CD1c-positive myeloid dendritic cell (primary cell): ENCODE measurements at regions not wholly inside any gene's neighbourhood (a gene's known extent, or its start where the extent isn't known, plus 50 kb on each side); places are given as distances from the start of the nearest gene placed in this dataset.
A peak's percentile ranks its signal among the peaks of the same experiment; 100 is the strongest.

Experiments
- DNase-seq: peaks from one replicate; pipeline ENCODE4 v3.0.0-alpha.2; 2016; ENCODE audit errors: extremely low spot score

DNA sequence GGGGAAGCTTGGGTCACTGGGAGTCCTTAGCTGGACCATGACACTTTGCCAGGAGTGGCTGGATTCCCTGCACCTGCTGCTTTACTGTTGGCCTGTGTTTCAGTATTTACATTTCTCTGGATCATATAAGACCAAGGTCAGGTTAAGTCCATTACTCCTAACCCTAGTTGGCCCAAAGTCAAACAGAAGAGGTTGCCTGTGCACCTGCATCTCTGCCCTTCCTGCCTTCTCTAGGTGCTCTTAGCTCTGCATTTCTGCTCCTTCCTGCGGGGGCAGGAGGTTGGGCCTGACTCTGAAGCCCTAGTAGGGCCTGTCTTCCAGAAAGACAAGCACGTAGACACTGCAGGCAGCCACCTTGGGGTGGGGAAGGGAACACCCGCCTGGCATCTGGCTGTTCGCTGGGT is 124.3 kb downstream of the RPLP1 start:
- no peak for DNase-seq

- no peak for DNase-seq
Observed at GRCh38 chr15:69577397-69577796, 124.8 kb downstream of the RPLP1 start.

GRCh38 chr15:69578252-69578651 is 125.6 kb downstream of the RPLP1 start:
- no peak for DNase-seq

GRCh38 chr15:69578787-69579583 is 126.4 kb downstream of the RPLP1 start:
- DNase-seq, result no peak

- DNase-seq, result no peak
Observed at GRCh38 chr15:69579950-69580618, 127.5 kb downstream of the RPLP1 start.

DNA sequence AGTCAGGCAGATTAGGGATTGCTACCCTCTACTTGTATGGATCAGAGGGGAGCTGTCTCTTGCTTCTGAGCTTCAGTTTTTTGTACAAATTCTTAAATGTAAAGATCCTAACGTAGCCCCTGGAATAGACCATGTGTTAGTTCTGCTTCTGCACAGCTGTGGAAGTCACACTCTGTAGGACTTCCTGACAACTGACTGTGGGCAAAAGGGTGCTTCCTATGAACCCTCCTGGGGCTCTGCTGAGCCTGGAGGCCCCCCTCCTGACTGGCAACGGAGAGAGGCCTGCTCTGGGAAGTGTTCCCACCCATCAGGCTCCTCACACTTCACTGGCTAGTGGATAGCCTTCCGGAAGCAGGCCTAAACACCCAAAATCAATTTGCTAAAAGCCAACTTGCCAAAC is 131.0 kb downstream of the RPLP1 start:
- DNase-seq, result peak; percentile 22

- DNase-seq, result no peak
Observed at GRCh38 chr15:69585937-69586336, 133.3 kb downstream of the RPLP1 start.

DNA sequence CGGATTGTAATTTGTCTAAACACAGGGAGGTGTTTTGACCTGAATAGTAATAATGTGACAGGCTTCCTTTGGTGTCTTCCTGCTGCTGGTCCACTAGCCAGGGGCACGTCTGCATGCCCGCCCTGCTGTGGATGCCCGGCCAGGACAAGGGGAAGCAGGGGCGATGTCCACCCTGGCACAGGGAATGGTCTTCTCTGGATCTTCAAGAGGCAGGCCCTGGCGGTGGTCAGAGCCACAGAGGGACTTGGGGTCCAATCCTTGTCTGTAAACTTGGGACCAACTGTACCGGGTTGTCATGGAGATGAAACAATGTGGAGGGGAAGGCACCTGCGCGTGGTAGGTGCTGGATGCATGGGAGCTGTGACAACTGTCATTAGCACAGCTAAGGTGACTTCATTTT is 134.1 kb downstream of the RPLP1 start:
- DNase-seq, result no peak

GRCh38 chr15:69587723-69588426 is 135.3 kb downstream of the RPLP1 start:
- no peak for DNase-seq

DNA sequence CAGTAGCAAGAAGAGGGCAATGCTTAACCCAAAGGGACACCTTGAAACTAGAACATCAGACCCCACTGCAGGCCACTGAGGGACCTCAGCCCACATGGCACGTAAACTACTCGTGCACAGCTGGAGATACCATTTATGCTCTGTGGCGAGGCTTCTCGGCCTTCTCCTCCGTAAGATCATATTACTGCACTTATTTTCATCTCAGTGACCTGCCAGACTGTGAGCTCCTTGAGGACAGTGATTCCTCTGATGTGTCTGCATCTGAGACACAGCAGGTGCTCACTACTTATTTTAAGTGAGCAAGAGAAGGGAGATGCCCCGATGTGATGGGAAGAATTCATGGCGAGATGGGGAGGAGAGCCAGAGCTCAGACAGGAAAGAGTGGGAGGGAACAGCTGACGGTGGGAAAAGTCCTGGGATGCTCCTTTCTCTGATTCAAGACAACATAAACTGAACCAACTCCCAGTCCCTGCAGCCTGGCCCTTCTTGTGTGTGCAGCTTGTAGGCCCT is 137.6 kb downstream of the RPLP1 start:
- DNase-seq, result no peak

- DNase-seq, result no peak
Observed at GRCh38 chr15:69590932-69591524, 138.4 kb downstream of the RPLP1 start.

- DNase-seq, result no peak
Observed at GRCh38 chr15:69591905-69592508, 139.4 kb downstream of the RPLP1 start.

DNA sequence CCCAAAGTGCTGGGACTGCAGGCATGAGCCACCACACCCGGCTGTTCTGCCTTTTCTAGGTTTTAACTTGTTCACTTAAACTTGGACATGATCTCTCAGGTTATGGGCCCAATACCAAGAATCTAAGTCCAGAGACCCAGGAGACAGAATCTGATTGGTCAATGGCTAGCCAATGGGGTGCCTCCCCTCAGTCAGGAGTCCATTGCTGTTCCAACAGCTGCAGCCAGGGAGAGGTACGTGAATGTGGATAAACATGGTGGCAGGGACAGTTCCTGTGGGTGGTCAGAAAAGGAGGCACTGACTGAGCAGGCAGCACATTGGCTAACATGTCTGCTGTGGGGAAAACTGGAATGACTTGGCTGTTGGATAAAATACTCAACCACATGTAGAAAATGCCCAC is 140.3 kb downstream of the RPLP1 start:
- no peak for DNase-seq

DNA sequence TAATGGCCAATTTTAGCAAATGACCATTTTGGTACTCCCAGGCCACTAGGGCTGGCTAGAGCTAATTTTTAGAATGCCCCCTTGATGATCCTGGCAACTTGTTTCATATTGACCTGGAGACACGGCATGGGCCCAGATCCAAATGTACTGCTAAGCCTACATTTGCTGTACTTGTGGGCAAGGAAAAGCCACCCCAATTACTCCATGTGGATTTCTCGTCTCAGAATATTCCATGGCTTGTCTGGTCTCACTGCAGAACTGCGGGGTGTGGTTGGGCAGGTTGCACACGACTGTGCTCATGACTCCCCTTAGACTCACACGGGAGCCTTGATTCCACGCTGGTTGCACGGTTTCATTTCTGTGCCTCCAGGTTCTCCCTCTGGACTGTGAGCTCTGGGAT is 140.9 kb downstream of the RPLP1 start:
- DNase-seq, result no peak

DNA sequence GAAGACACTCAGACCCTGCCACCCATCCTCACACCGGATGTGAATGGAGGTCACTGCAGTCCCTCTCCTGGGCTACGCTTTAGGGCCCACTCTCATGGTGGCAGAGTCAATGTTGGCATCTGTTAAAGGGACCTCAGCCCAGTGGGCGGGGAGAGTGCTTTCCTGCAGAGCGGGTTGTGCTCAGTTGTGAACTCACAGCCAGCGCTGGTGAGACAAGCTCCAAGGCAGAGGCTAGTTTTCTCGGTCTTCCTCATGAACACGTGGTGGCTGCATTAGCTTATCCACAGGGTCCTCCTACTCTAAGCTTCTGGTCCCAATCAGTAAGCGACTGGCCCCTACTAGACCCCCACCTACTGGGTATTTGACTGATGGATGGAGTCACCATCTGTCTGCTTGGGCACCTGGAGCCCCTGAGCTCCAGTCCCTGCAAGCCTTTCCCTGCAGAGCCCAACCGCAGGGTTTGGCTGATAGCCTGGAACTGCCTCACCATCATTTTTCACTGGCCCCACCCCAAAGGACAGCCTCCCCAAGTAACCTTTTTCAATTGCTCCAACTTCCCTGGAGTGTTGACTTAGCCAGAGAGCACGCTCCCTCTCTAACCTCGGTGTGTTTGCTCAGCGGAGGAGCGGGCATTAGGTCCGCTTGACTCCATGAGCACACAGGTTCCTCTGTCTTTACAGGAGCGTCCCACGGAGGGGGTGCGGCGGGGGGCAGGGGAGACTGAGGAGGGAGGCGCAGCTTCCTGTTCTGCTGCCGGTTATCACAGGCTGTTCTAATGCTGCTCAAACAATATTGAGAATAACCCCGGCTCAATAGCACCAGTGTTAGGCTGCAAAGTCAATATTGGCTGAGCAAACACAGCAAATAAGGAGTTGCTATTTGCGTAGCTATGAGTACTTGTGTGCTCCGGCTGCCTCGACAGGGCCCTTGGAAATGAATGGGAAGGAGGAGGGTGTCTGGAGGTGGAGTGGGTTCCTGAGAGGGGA is 141.7 kb downstream of the RPLP1 start:
- peak; percentile 52 for DNase-seq

DNA sequence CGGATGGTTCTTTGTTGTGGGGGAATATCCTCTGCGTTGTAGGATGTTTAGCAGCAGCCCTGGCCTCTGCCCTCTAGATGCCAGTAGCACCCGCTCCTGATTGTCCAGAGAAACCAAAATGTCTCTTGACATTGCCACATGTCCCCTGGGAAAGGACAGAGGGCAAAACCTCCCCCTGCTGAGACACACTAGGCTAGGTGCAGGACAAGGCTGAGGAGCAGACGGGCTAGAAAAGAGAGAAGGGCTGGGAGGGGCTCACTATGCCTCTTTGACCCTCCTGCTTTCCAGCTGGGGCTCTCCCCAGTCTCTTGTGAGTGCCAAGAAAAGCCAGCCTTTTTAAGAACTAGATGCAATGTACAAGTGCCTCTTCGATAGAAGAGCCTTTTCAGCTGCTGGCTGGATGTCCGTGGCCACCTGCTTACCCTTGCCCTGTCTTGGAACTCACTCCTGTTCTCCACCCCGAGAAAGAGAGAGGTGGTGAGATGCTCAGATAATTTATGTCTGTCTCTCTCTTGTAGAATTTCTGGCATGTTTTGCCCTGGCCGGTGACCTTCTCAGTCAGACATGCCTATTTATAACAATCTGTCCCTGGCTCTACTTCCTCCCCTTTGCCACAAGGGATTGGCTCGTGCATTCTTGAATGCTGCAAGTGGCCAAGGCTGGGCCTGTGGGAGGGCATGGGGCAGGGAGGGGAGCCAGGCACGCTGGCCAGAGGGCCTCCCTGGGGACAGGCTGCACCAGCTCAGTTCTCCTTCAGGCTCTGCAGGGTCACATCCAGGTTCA is 142.6 kb downstream of the RPLP1 start:
- DNase-seq, result peak; percentile 62

GRCh38 chr15:69597061-69597592 is 144.5 kb downstream of the RPLP1 start:
- DNase-seq, result no peak

- DNase-seq, result no peak
Observed at GRCh38 chr15:69599271-69599670, 146.7 kb downstream of the RPLP1 start.

GRCh38 chr15:69600556-69601085 is 148.0 kb downstream of the RPLP1 start:
- no peak for DNase-seq
